K562 (cell line): ENCODE measurements at regions not wholly inside any gene's neighbourhood (a gene's known extent, or its start where the extent isn't known, plus 50 kb on each side); places are given as distances from the start of the nearest gene placed in this dataset.

Experiments
- ATAC-seq: fragments of 200-7000 bp; cut with Tn5 transposase; 3 replicates; pipeline ENCODE4 v1.9.1; 2020; ENCODE audit warnings: moderate library complexity
- BruUV-seq: library from RNA; stranded (reverse); fragments of 400-500 nt; replicated peaks from 2 replicates; lab custom pipeline; 2021; lab: Mats Ljungman, UMichigan
- CTCF ChIA-PET: fragments of 300-600 bp; formaldehyde crosslinking; extraction: SDS; loops from one replicate; lab custom pipeline; 2021; ENCODE audit warnings: low intra/inter-chr PET ratio; lab: Yijun Ruan, JAX
- POLR2A ChIA-PET: fragments of 300-600, 350-650 bp; sonication (Branson Sonifier 250); formaldehyde crosslinking; extraction: SDS; loops from one replicate; lab custom pipeline; 2021; ENCODE audit warnings: antibody characterized with exemption, inconsistent platforms; lab: Yijun Ruan, JAX
- DNase-seq, 4 experiments: peaks; one replicate each; pipeline versions ENCODE4 v3.0.0 to v3.0.0-alpha.2; 2011 to 2018; ENCODE audit warnings: low spot score in 3 of 4, mixed read lengths in 3 of 4; ENCODE audit errors: extremely low read depth in 1 of 4
- FAIRE-seq: peaks from 2 replicates; lab custom pipeline; 2011; peaks lifted over from hg19 to GRCh38; lab: Jason Lieb, UNC
- H2AFZ ChIP-seq: 2 replicates; pipeline ENCODE4 v1.6.0; 2011; ENCODE audit warnings: low read depth, low read length, control low read depth, inconsistent platforms
- H3K27ac ChIP-seq: fragments of 200-600 bp; 3 replicates; pipeline ENCODE4 v1.8.0; 2011; ENCODE audit warnings: low read depth, mild to moderate bottlenecking, control low read depth, inconsistent platforms, low read length, moderate library complexity, mixed read lengths; ENCODE audit errors: extremely low read depth
- H3K27me3 ChIP-seq, 2 experiments: fragments of 300-600 bp in 1 of 2; 2 replicates in 1 of 2; 3 replicates in 1 of 2; pipeline versions ENCODE4 v1.6.0 to v1.8.0; 2011; ENCODE audit warnings: inconsistent platforms in 2 of 2, low read length in 2 of 2, mild to moderate bottlenecking in 1 of 2, mixed read lengths in 1 of 2, moderate library complexity in 1 of 2; ENCODE audit not compliant: control insufficient read depth in 2 of 2, insufficient read depth in 2 of 2
- H3K36me3 ChIP-seq: fragments of 300-600 bp; 3 replicates; pipeline ENCODE4 v1.8.0; 2011; ENCODE audit warnings: mild to moderate bottlenecking, low read length, inconsistent platforms; ENCODE audit not compliant: control insufficient read depth, insufficient read depth
- H3K4me1 ChIP-seq, 2 experiments: fragments of 200-600 bp in 1 of 2; replicated peaks in 1 of 2; 2 replicates in 1 of 2; 3 replicates in 1 of 2; pipeline versions ENCODE4 v1.5.1 to v1.8.0; 2011; ENCODE audit warnings: inconsistent platforms in 2 of 2, low read length in 2 of 2, mild to moderate bottlenecking in 1 of 2, mixed read lengths in 1 of 2, moderate library complexity in 1 of 2; ENCODE audit not compliant: control insufficient read depth in 2 of 2, insufficient read depth in 2 of 2
- H3K4me2 ChIP-seq: 2 replicates; pipeline ENCODE4 v1.6.1; 2011; ENCODE audit warnings: low read length, control low read depth, inconsistent platforms, mixed read lengths; ENCODE audit not compliant: insufficient read depth
- H3K4me3 ChIP-seq: fragments of 200-600 bp; sonication (generic), shearing (Covaris generic); 2 replicates; pipeline ENCODE4 v1.5.1; 2016; ENCODE audit warnings: control low read depth, inconsistent platforms
- H3K79me2 ChIP-seq: fragments of 200-600 bp; 3 replicates; pipeline ENCODE4 v1.8.0; 2011; ENCODE audit warnings: low read length, inconsistent platforms; ENCODE audit not compliant: control insufficient read depth, insufficient read depth
- H3K9ac ChIP-seq, 2 experiments: 2 replicates each; pipeline versions ENCODE4 v1.6.0 to v1.6.1; 2011; ENCODE audit warnings: low read depth in 2 of 2, low read length in 2 of 2, control low read depth in 1 of 2, inconsistent platforms in 1 of 2, mild to moderate bottlenecking in 1 of 2, mixed read lengths in 1 of 2; ENCODE audit not compliant: insufficient read depth in 1 of 2
- H3K9me1 ChIP-seq: one replicate; pipeline ENCODE4 v1.6.0; 2011; ENCODE audit warnings: inconsistent platforms, mild to moderate bottlenecking, low read length, moderate library complexity; ENCODE audit not compliant: control insufficient read depth, insufficient read depth
- H3K9me3 ChIP-seq: replicated peaks from 2 replicates; pipeline ENCODE4 v1.5.1; 2011; ENCODE audit warnings: low read depth, low read length, inconsistent platforms; ENCODE audit not compliant: control insufficient read depth, insufficient read depth
- H4K20me1 ChIP-seq: replicated peaks from 2 replicates; pipeline ENCODE4 v1.6.1; 2011; ENCODE audit warnings: low read length, inconsistent platforms, mixed read lengths; ENCODE audit not compliant: control insufficient read depth, insufficient read depth
- ILK ChIP-seq: fragments of 450-650 bp; IDR thresholded peaks from 2 replicates; pipeline ENCODE4 v1.6.1; 2016; ENCODE audit warnings: missing genetic modification characterization, low read depth, mild to moderate bottlenecking, missing compliant biosample characterization, moderate library complexity, borderline replicate concordance
- MAFF ChIP-seq: IDR thresholded peaks from 2 replicates; pipeline ENCODE4 v1.6.1; 2012; ENCODE audit warnings: low read length, improper control_type of control experiment
- MAFG ChIP-seq: fragments of 450-650 bp; conservative IDR thresholded peaks from 2 replicates; pipeline ENCODE4 v1.6.1; 2016; ENCODE audit warnings: missing genetic modification characterization, missing compliant biosample characterization
- MAFK ChIP-seq: IDR thresholded peaks from 2 replicates; pipeline ENCODE4 v1.6.1; 2011; ENCODE audit warnings: low read length, improper control_type of control experiment
- NCOA1 ChIP-seq: fragments of 450-650 bp; IDR thresholded peaks from 2 replicates; pipeline ENCODE4 v1.6.1; 2016; ENCODE audit warnings: low read depth
- ZC3H8 ChIP-seq: fragments of 450-650 bp; IDR thresholded peaks from 2 replicates; pipeline ENCODE4 v1.6.1; 2017
- ZNF316 ChIP-seq: fragments of 450-650 bp; IDR thresholded peaks from 2 replicates; pipeline ENCODE4 v1.6.1; 2016
- ZNF431 ChIP-seq: sonication (generic); formaldehyde crosslinking; IDR thresholded peaks from 2 replicates; pipeline ENCODE4 v1.8.0; 2022; ENCODE audit warnings: mild to moderate bottlenecking, missing genetic modification reagents
- ZNF764 ChIP-seq: fragments of 250-450 bp; sonication (Bioruptor Pico); IDR thresholded peaks from 2 replicates; pipeline ENCODE4 v1.4.0; 2020; ENCODE audit warnings: low read depth, mild to moderate bottlenecking, moderate library complexity
- WGBS: fragments of 100-300 bp; shearing (Covaris generic); methylation state at CpG from one replicate; pipeline ENCODE4 v1.1.6; 2016; ENCODE audit warnings: low coverage, mixed read lengths; ENCODE audit not compliant: insufficient coverage; ENCODE audit errors: missing lambda C conversion rate; 5-methylcytosine and 5-hydroxymethylcytosine counted together
- in situ Hi-C: fragments of 300-500 bp; cut with MboI; formaldehyde crosslinking; loops from 4 replicates; pipeline ENCODE4 v1.15.0; 2018; ENCODE audit warnings: inconsistent platforms, mixed read lengths
- intact Hi-C: fragments of 100-400 bp; cut with micrococcal nuclease; formaldehyde crosslinking; loops from 2 replicates; pipeline ENCODE4 v1.14.2; 2022
- TF ChIP-seq, protein P1 (sequence below), 2 experiments: fragments of 450-650 bp in 1 of 2; sonication (generic) in 1 of 2; formaldehyde crosslinking in 1 of 2; IDR thresholded peaks in 1 of 2; conservative IDR thresholded peaks in 1 of 2; 2 replicates each; pipeline versions ENCODE4 v1.6.1 to v1.8.1; 2016 to 2023; ENCODE audit warnings: mild to moderate bottlenecking in 2 of 2, moderate library complexity in 2 of 2, inconsistent platforms in 1 of 2, missing genetic modification reagents in 1 of 2
- TF ChIP-seq, protein P2 (sequence below): fragments of 450-650 bp; IDR thresholded peaks from 2 replicates; pipeline ENCODE4 v1.7.0; 2016; ENCODE audit warnings: borderline replicate concordance

DNA sequence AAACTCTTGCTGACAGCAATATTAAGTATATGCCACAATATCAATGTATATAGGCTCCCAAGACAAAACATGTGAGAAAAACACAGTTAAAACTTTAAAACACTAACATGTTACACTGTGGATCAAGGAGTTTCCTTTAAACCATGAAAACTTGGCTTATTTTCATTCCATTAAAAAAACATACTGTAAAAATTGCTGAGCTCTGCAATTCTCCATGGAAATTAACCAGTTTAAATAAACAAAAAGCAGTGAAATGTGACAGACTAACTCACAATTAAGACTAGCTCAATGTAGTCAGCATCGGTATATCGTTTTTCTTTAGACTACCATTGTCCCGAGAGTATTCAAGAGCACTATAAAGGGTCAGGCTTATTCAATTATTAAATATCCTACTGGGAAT, 930.5 kb upstream of the SLITRK1 start:
- in situ Hi-C loops: no loop called here
- 0% methylated on average over 3 of the region's 3 CpGs for WGBS
- POLR2A ChIA-PET: no interaction called here
- H2AFZ ChIP-seq: no peak overlapping the region
- TF ChIP-seq MAFF (peak; percentile 57), MAFK (peak; percentile 60), ZNF316 (0 out of 2 replicates have a peak, but pooled peaks have one; percentile 13), ILK (tag) (no peak), ZNF764 (CRISPR knock-in tag) (no peak), MAFG (tag) (0 out of 2 replicates have a peak, but pooled peaks have one; percentile 16), ZC3H8 (no peak), NCOA1 (no peak), ZNF431 (CRISPR knock-in tag) (no peak)
- TF ChIP-seq, protein P1, sequence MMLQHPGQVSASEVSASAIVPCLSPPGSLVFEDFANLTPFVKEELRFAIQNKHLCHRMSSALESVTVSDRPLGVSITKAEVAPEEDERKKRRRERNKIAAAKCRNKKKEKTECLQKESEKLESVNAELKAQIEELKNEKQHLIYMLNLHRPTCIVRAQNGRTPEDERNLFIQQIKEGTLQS (IDR thresholded peaks at IDR 0.05): no peak
- TF ChIP-seq, protein P1 (CRISPR knock-in tag; conservative IDR thresholded peaks at IDR 0.05): no peak
- TF ChIP-seq, protein P2, sequence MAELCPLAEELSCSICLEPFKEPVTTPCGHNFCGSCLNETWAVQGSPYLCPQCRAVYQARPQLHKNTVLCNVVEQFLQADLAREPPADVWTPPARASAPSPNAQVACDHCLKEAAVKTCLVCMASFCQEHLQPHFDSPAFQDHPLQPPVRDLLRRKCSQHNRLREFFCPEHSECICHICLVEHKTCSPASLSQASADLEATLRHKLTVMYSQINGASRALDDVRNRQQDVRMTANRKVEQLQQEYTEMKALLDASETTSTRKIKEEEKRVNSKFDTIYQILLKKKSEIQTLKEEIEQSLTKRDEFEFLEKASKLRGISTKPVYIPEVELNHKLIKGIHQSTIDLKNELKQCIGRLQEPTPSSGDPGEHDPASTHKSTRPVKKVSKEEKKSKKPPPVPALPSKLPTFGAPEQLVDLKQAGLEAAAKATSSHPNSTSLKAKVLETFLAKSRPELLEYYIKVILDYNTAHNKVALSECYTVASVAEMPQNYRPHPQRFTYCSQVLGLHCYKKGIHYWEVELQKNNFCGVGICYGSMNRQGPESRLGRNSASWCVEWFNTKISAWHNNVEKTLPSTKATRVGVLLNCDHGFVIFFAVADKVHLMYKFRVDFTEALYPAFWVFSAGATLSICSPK: no peak
- no peaks in the 10 kb centered on the region for H3K9me1 ChIP-seq
- no peaks in the 10 kb centered on the region for H3K79me2 ChIP-seq
- no peak overlapping the region for H3K4me3 ChIP-seq
- H3K4me1 ChIP-seq: no peaks in the 10 kb centered on the region
- no peak overlapping the region for H3K9ac ChIP-seq
- no TSS peak for BruUV-seq
- no peak overlapping the region for H3K27ac ChIP-seq
- no peaks in the 10 kb centered on the region for H3K36me3 ChIP-seq
- ATAC-seq (no peak), FAIRE-seq (no peak), DNase-seq (no peak)
- H3K9me3 ChIP-seq: no peaks in the 10 kb centered on the region
- no peaks in the 10 kb centered on the region for H3K27me3 ChIP-seq
- intact Hi-C loops: no loop called here
- H3K4me2 ChIP-seq: no peak overlapping the region
- CTCF ChIA-PET: no interaction called here
- no peaks in the 10 kb centered on the region for H4K20me1 ChIP-seq
